ENCODE measurements at regions not wholly inside any gene's neighbourhood (a gene's known extent, or its start where the extent isn't known, plus 50 kb on each side); places are given as distances from the start of the nearest gene placed in this dataset.

DNA sequence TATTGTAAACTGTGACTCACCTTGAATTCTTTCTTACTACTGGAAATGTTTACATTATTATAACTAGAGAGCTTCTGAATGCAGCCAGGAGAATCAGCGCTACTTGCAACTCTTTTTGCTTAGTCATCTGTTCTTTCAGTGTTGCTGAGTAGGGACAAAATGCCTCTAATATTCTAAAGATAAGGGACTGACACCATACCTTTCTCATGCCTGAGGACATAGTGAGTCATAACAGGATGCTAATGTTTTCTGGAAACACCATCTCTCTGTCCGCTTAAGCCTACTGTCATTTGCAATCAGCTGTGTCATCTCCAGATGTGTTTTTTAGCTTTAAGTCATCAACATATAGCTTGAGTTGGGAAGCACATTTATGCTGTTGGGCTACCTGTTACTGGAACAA lies 108.3 kb downstream of the QRFPR start:
- no peak for TF ChIP-seq ARNT (IDR thresholded peaks at IDR 0.05)
- no peak for TF ChIP-seq FOXM1 (IDR thresholded peaks at IDR 0.05; ENCODE audit: borderline replicate concordance)
- no peak for TF ChIP-seq L3MBTL2 (conservative IDR thresholded peaks at IDR 0.05)
- no peak for TF ChIP-seq SP1 (IDR thresholded peaks at IDR 0.05)
- no peak for TF ChIP-seq HDGF (IDR thresholded peaks at IDR 0.05; ENCODE audit: borderline replicate concordance)
- no peak for TF ChIP-seq CTBP1 (IDR thresholded peaks at IDR 0.05; ENCODE audit: borderline replicate concordance)
- TF ChIP-seq FOXA1 (IDR thresholded peaks at IDR 0.05): no peak
- no peak for TF ChIP-seq SUZ12 (IDR thresholded peaks at IDR 0.05)
- TF ChIP-seq LEF1 (IDR thresholded peaks at IDR 0.05; ENCODE audit: borderline replicate concordance): no peak
- no peak for TF ChIP-seq TARDBP (IDR thresholded peaks at IDR 0.05)

Data from HEK293T (cell line).